NCI-H128 (cell line): ENCODE measurements at regions not wholly inside any gene's neighbourhood (a gene's known extent, or its start where the extent isn't known, plus 50 kb on each side); places are given as distances from the start of the nearest gene placed in this dataset.
"Not testable (repeated sequence)": the region's sequence is repeated elsewhere in the genome, so short reads cannot be mapped to it uniquely, and the experiment has no call there.

Experiments used
- DNase-seq: peaks from one replicate; lab custom pipeline; 2025; ENCODE audit not compliant: unreplicated experiment; lab: John Stamatoyannopoulos, UW

GRCh38 chr1:166304131-166304530 is 137.3 kb upstream of the FAM78B start:
- DNase-seq: no peak

- no peak for DNase-seq
Observed at GRCh38 chr1:166305371-166305770, 138.6 kb upstream of the FAM78B start.

GRCh38 chr1:166307261-166308188 is 140.7 kb upstream of the FAM78B start:
- DNase-seq: no peak

GRCh38 chr1:166316306-166316705 is 149.5 kb upstream of the FAM78B start:
- DNase-seq: not testable (repeated sequence)

- no peak for DNase-seq
Observed at GRCh38 chr1:166322470-166322869, 155.7 kb upstream of the FAM78B start.

GRCh38 chr1:166327886-166328285 is 161.1 kb upstream of the FAM78B start:
- no peak for DNase-seq

- no peak for DNase-seq
Observed at GRCh38 chr1:166328956-166329355, 162.2 kb upstream of the FAM78B start.

GRCh38 chr1:166330096-166330495 is 163.3 kb upstream of the FAM78B start:
- DNase-seq: no peak

- no peak for DNase-seq
Observed at GRCh38 chr1:166338105-166338504, 171.3 kb upstream of the FAM78B start.

GRCh38 chr1:166340709-166341108 is 173.9 kb upstream of the FAM78B start:
- DNase-seq: no peak

GRCh38 chr1:166343276-166343675 is 176.5 kb upstream of the FAM78B start:
- no peak for DNase-seq

- no peak for DNase-seq
Observed at GRCh38 chr1:166350490-166350889, 183.7 kb upstream of the FAM78B start.

- DNase-seq: no peak
Observed at GRCh38 chr1:166351676-166352075, 184.9 kb upstream of the FAM78B start.

- no peak for DNase-seq
Observed at GRCh38 chr1:166353213-166353612, 186.4 kb upstream of the FAM78B start.

GRCh38 chr1:166354406-166354805 is 187.6 kb upstream of the FAM78B start:
- no peak for DNase-seq

- no peak for DNase-seq
Observed at GRCh38 chr1:166365081-166365480, 198.3 kb upstream of the FAM78B start.

- DNase-seq: no peak
Observed at GRCh38 chr1:166368030-166368429, 201.2 kb upstream of the FAM78B start.

- DNase-seq: no peak
Observed at GRCh38 chr1:166377896-166378295, 211.1 kb upstream of the FAM78B start.

- DNase-seq: no peak
Observed at GRCh38 chr1:166378805-166379204, 212.0 kb upstream of the FAM78B start.

- DNase-seq: no peak
Observed at GRCh38 chr1:166379447-166379846, 212.6 kb upstream of the FAM78B start.

- DNase-seq: no peak
Observed at GRCh38 chr1:166383137-166383536, 216.3 kb upstream of the FAM78B start.

GRCh38 chr1:166383635-166384346 is 217.0 kb upstream of the FAM78B start:
- no peak for DNase-seq
